ENCODE measurements at regions not wholly inside any gene's neighbourhood (a gene's known extent, or its start where the extent isn't known, plus 50 kb on each side); places are given as distances from the start of the nearest gene placed in this dataset.
"Not testable (repeated sequence)": the region's sequence is repeated elsewhere in the genome, so short reads cannot be mapped to it uniquely, and the experiment has no call there.

- no peaks in the 10 kb centered on the region for H3K4me1 ChIP-seq
- H3K27ac ChIP-seq = no peak overlapping the region
- no peak for DNase-seq
- no peak overlapping the region for H3K4me3 ChIP-seq
- no peak for TF ChIP-seq CTCF (IDR thresholded peaks at IDR 0.05)
- TF ChIP-seq POLR2A (IDR thresholded peaks at IDR 0.05) = no peak
- H3K27me3 ChIP-seq = no peaks in the 10 kb centered on the region
- H3K9me3 ChIP-seq = no peaks in the 10 kb centered on the region
- H3K36me3 ChIP-seq = no peaks in the 10 kb centered on the region
Measured at GRCh38 chr6:98384801-98385200, 449.6 kb upstream of the POU3F2 start.

- H3K27ac ChIP-seq = no peak overlapping the region
- TF ChIP-seq CTCF (IDR thresholded peaks at IDR 0.05) = no peak
- TF ChIP-seq POLR2A (IDR thresholded peaks at IDR 0.05) = no peak
- no peaks in the 10 kb centered on the region for H3K27me3 ChIP-seq
- H3K36me3 ChIP-seq = no peaks in the 10 kb centered on the region
- no peaks in the 10 kb centered on the region for H3K9me3 ChIP-seq
- no peaks in the 10 kb centered on the region for H3K4me1 ChIP-seq
- DNase-seq = no peak
- no peak overlapping the region for H3K4me3 ChIP-seq
Measured at GRCh38 chr6:98395610-98396166, 438.7 kb upstream of the POU3F2 start.

GRCh38 chr6:98416027-98416426 is 418.3 kb upstream of the POU3F2 start:
- no peaks in the 10 kb centered on the region for H3K36me3 ChIP-seq
- no peak for TF ChIP-seq POLR2A (IDR thresholded peaks at IDR 0.05)
- no peak for TF ChIP-seq CTCF (IDR thresholded peaks at IDR 0.05)
- H3K4me3 ChIP-seq = no peak overlapping the region
- no peak overlapping the region for H3K27ac ChIP-seq
- H3K9me3 ChIP-seq = no peaks in the 10 kb centered on the region
- no peak for DNase-seq
- no peaks in the 10 kb centered on the region for H3K27me3 ChIP-seq
- no peaks in the 10 kb centered on the region for H3K4me1 ChIP-seq

GRCh38 chr6:98416497-98417158 is 417.7 kb upstream of the POU3F2 start:
- not testable (repeated sequence) for H3K9me3 ChIP-seq, H3K27me3 ChIP-seq, DNase-seq, H3K36me3 ChIP-seq, H3K4me1 ChIP-seq, H3K4me3 ChIP-seq, H3K27ac ChIP-seq

- TF ChIP-seq CTCF (IDR thresholded peaks at IDR 0.05) = no peak
- no peak for DNase-seq
- no peaks in the 10 kb centered on the region for H3K4me1 ChIP-seq
- H3K27ac ChIP-seq = no peak overlapping the region
- H3K27me3 ChIP-seq = no peaks in the 10 kb centered on the region
- H3K36me3 ChIP-seq = no peaks in the 10 kb centered on the region
- no peaks in the 10 kb centered on the region for H3K9me3 ChIP-seq
- H3K4me3 ChIP-seq = no peak overlapping the region
Measured at GRCh38 chr6:98433325-98434056, 400.9 kb upstream of the POU3F2 start.

- DNase-seq = no peak
- TF ChIP-seq POLR2A (IDR thresholded peaks at IDR 0.05) (no peak), CTCF (IDR thresholded peaks at IDR 0.05) (no peak)
Measured at GRCh38 chr6:98443633-98444032, 390.7 kb upstream of the POU3F2 start.

More at GRCh38 chr6:98443633-98444032, 390.7 kb upstream of the POU3F2 start:
- no peaks in the 10 kb centered on the region for H3K36me3 ChIP-seq
- H3K4me1 ChIP-seq = no peaks in the 10 kb centered on the region
- no peaks in the 10 kb centered on the region for H3K9me3 ChIP-seq
- no peak overlapping the region for H3K27ac ChIP-seq
- H3K27me3 ChIP-seq = no peaks in the 10 kb centered on the region
- no peak overlapping the region for H3K4me3 ChIP-seq
